Fibroblast of lung (primary cell): ENCODE measurements at regions not wholly inside any gene's neighbourhood (a gene's known extent, or its start where the extent isn't known, plus 50 kb on each side); places are given as distances from the start of the nearest gene placed in this dataset.
"Not testable (repeated sequence)": the region's sequence is repeated elsewhere in the genome, so short reads cannot be mapped to it uniquely, and the experiment has no call there.

Source experiments
- EZH2 ChIP-seq: IDR thresholded peaks from 2 replicates; pipeline ENCODE4 v1.5.1; 2012; ENCODE audit warnings: low read length, control low read depth, mild to moderate bottlenecking; ENCODE audit errors: missing control alignments
- TF ChIP-seq, protein P1 (sequence below), 2 donors: IDR thresholded peaks in 1 of 2; conservative IDR thresholded peaks in 1 of 2; 1 replicate in 1 of 2; 2 replicates in 1 of 2; pipeline ENCODE4 v1.5.1; 2011 to 2012; ENCODE audit warnings: low read length in 2 of 2, control low read depth in 1 of 2, inconsistent platforms in 1 of 2, low read depth in 1 of 2, mild to moderate bottlenecking in 1 of 2

DNA sequence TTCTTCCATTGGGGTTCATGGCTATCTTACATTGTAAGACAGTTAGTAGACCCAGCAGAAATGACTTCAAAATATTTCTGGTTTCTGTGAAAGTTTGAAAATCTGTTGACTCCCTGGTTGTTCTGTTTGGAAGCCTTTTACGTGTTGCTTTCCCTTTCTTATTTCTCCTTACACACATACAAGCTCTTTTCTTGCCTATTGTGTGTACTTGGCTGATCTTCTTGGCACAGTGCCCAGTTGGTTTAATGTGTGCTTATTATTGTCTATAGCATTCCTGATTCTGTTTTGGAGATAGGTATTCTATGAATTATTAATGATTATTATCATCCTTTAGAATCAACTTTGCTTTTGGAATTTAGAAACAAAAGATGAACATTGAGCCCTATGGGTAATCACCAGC lies 1995.0 kb downstream of the FOXD4L5 start:
- TF ChIP-seq, protein P1, sequence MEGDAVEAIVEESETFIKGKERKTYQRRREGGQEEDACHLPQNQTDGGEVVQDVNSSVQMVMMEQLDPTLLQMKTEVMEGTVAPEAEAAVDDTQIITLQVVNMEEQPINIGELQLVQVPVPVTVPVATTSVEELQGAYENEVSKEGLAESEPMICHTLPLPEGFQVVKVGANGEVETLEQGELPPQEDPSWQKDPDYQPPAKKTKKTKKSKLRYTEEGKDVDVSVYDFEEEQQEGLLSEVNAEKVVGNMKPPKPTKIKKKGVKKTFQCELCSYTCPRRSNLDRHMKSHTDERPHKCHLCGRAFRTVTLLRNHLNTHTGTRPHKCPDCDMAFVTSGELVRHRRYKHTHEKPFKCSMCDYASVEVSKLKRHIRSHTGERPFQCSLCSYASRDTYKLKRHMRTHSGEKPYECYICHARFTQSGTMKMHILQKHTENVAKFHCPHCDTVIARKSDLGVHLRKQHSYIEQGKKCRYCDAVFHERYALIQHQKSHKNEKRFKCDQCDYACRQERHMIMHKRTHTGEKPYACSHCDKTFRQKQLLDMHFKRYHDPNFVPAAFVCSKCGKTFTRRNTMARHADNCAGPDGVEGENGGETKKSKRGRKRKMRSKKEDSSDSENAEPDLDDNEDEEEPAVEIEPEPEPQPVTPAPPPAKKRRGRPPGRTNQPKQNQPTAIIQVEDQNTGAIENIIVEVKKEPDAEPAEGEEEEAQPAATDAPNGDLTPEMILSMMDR (conservative IDR thresholded peaks at IDR 0.05 in 1 of 2, IDR thresholded peaks at IDR 0.05 in 1 of 2; ENCODE audit: low read depth in 1 of 2, low read length in 2 of 2) = not testable (repeated sequence)
- TF ChIP-seq EZH2 = not testable (repeated sequence)
